WTC11 (cell line): ENCODE measurements at regions not wholly inside any gene's neighbourhood (a gene's known extent, or its start where the extent isn't known, plus 50 kb on each side); places are given as distances from the start of the nearest gene placed in this dataset.

Source experiments
- E2F1 ChIP-seq: sonication (generic); formaldehyde crosslinking; IDR thresholded peaks from 2 replicates; pipeline ENCODE4 v1.8.0; 2022; ENCODE audit warnings: mild to moderate bottlenecking, missing genetic modification reagents
- TF ChIP-seq, protein P1 (sequence below): sonication (generic); formaldehyde crosslinking; IDR thresholded peaks from 2 replicates; pipeline ENCODE4 v1.8.1; 2022; ENCODE audit warnings: low read depth, mild to moderate bottlenecking, moderate library complexity, missing genetic modification reagents, borderline replicate concordance
- TF ChIP-seq, protein P2 (sequence below): fragments of 200-600 bp; IDR thresholded peaks from 2 replicates; pipeline ENCODE4 v1.8.0; 2022; ENCODE audit warnings: antibody characterized with exemption

DNA sequence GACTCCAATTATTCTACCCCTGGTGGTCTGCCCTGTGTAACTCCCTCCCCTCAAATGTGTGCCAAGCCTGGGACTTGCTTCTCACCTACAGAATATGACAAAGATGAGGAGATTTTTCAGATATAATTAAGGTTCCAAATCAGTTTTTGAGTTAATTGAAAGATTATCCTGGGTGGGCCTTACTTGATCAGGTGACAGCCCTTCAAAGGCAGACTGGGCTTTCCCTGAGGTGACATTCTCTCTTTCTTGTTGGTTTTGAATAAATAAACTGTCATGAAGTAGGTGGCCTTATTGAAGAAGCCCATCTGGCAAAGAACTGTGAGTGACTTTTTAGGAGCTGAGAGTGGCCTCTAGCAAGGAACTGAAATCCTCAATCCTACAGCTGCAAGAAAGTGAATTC lies 106.0 kb downstream of the BRMS1L start:
- TF ChIP-seq E2F1 (CRISPR knock-in tag): no peak
- TF ChIP-seq, protein P1, sequence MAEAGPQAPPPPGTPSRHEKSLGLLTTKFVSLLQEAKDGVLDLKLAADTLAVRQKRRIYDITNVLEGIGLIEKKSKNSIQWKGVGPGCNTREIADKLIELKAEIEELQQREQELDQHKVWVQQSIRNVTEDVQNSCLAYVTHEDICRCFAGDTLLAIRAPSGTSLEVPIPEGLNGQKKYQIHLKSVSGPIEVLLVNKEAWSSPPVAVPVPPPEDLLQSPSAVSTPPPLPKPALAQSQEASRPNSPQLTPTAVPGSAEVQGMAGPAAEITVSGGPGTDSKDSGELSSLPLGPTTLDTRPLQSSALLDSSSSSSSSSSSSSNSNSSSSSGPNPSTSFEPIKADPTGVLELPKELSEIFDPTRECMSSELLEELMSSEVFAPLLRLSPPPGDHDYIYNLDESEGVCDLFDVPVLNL (CRISPR knock-in tag): no peak
- TF ChIP-seq, protein P2, sequence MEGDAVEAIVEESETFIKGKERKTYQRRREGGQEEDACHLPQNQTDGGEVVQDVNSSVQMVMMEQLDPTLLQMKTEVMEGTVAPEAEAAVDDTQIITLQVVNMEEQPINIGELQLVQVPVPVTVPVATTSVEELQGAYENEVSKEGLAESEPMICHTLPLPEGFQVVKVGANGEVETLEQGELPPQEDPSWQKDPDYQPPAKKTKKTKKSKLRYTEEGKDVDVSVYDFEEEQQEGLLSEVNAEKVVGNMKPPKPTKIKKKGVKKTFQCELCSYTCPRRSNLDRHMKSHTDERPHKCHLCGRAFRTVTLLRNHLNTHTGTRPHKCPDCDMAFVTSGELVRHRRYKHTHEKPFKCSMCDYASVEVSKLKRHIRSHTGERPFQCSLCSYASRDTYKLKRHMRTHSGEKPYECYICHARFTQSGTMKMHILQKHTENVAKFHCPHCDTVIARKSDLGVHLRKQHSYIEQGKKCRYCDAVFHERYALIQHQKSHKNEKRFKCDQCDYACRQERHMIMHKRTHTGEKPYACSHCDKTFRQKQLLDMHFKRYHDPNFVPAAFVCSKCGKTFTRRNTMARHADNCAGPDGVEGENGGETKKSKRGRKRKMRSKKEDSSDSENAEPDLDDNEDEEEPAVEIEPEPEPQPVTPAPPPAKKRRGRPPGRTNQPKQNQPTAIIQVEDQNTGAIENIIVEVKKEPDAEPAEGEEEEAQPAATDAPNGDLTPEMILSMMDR: no peak
